ENCODE measurements at regions not wholly inside any gene's neighbourhood (a gene's known extent, or its start where the extent isn't known, plus 50 kb on each side); places are given as distances from the start of the nearest gene placed in this dataset.

DNA sequence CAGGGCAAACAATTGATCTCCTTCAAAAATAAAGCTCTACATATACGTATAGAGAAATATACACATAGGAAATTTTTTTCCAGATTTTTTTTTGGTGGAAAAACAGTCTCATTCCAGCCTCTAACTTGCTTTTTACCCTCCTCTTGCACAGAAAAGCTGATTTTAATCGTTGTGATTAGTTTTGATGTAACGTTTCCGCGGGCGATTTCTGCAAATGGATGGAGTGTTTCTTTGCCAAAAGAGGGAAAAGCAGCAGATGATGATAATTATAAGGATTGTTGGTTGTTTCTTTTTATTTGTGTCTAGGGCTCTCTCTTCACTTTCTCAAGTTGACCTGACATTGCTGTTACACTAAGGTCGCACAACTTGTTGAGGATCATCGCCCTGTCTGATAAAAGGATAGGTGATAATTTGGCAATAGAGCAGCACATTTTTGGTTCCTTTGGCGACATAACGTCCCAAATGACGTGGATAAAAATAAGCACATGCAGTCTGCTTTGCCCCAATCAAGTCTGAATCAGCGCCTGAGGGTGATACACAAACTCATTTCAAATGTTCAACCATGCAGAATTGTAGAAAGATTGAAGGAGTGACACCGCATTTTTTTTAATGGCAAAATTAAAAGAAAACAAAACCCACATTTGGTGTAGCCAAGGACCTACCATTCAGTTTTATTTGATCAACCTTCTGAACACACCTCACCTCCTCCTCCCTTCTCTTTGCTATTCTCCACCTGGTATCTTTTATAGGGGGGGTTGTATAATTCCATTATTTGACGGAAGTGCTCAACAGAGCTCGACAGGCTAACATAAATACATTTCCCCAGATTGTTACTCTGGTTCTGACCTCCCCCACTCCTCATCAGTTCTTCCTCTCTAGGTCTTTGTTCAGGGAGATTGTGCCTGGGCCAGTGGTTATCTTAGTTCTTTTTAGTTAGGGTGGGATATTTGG, 109.6 kb upstream of the KCTD1 start (continued):
- TF ChIP-seq ZBTB37 (CRISPR knock-in tag; IDR thresholded peaks at IDR 0.05): no peak

DNA sequence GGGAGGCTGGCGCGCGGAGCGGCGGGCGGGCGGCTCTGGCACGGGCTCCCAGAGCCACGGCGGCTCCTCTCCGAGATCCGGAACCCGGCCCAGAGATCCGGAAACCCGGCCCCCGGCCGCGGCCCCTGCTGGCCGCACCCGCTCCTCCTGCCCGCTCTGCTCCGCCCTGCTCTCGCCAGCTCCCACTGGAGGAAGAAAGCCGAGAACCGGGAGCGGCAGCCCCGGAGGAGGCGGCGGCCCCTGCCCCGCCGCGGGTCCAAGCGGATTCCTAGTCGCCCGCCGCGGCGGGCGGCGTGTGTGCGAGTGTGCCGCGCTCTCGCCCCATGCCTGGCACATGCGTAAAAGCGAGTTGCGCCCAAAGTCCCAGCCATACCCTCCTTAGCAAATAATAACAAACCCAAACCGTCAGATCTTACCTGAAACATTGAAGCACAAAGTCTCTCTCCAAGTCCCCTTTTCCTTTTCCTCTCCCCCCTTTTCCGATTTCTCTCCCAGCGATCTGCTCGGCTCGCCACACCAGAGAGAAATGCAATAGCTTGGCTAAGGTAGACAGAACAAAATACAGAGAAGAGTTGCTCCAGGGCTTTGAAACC, 108.7 kb upstream of the KCTD1 start:
- 1% methylated on average over 5 of the region's 52 CpGs for WGBS (ENCODE audit: low lambda C conversion rate)
- FAIRE-seq: no peak
- in situ Hi-C loops (cut with HindIII; ENCODE audit: extremely low pct_ligation_motif_present, low pct_unique_long_range_greater_than_20kb) (no loop called here), intact Hi-C loops (cut with micrococcal nuclease; ENCODE audit: unreplicated experiment) (no loop called here)
- ChIA-PET POLR2A (no interaction called here), CTCF (ENCODE audit: low intra/inter-chr PET ratio, low total read pairs) (no interaction called here)
- Histone ChIP-seq H3K27ac (ENCODE audit: extremely low read length, insufficient read depth, low read length) (no peak overlapping the region), H3K36me3 (replicated peaks in 1 of 2; ENCODE audit: control insufficient read depth in 1 of 2, insufficient read depth in 2 of 2, low read length in 2 of 2) (no peaks in the 10 kb centered on the region), H3K27me3 (ENCODE audit: control insufficient read depth in 1 of 2, insufficient read depth in 2 of 2, low read length in 2 of 2) (peaks cover 3 to 54% of the 10 kb centered on the region in 2 experiments; a peak in 4 of 5 replicates), H4K20me1 (ENCODE audit: insufficient read depth, low read length) (no peaks in the 10 kb centered on the region), H3K9me3 (ENCODE audit: low read length) (no peaks in the 10 kb centered on the region), H3K9ac (ENCODE audit: insufficient read depth, low read depth, low read length) (peak overlapping the region; percentile 31; the same call in 1 of the 2 replicates), H3K4me3 (replicated peaks in 1 of 3; ENCODE audit: insufficient read depth in 1 of 3, low read depth in 2 of 3, low read length in 3 of 3) (peak overlapping the region; percentile 25 to 79 (median 67)), H3K4me1 (ENCODE audit: insufficient read depth, low read length) (peaks cover 9% of the 10 kb centered on the region; the same call in 1 of the 2 replicates), H3K79me2 (ENCODE audit: insufficient read depth, low read length) (no peaks in the 10 kb centered on the region), H3K4me2 (ENCODE audit: low read depth, low read length) (peak overlapping the region; percentile 69), H2AFZ (ENCODE audit: low read length) (no peak overlapping the region)
- no TSS peak for BruUV-seq (replicated peaks)
- DNase-seq (ENCODE audit: low spot score): peak; percentile 6
- peak; percentile 92 for ATAC-seq
- TF ChIP-seq ZFP91 (CRISPR knock-in tag; IDR thresholded peaks at IDR 0.05; ENCODE audit: borderline replicate concordance) (peak; percentile 40; the same call in 1 of the 2 replicates), GABPB1 (CRISPR knock-in tag; IDR thresholded peaks at IDR 0.05) (peak; percentile 57; the same call in 1 of the 2 replicates), ZBTB4 (CRISPR knock-in tag; IDR thresholded peaks at IDR 0.05; ENCODE audit: borderline replicate concordance) (no peak), ZNF709 (CRISPR knock-in tag; IDR thresholded peaks at IDR 0.05) (no peak), YEATS4 (CRISPR knock-in tag; IDR thresholded peaks at IDR 0.05; ENCODE audit: borderline replicate concordance) (0 out of 2 replicates have a peak, but pooled peaks have one; percentile 37), GFI1 (CRISPR knock-in tag; IDR thresholded peaks at IDR 0.05; ENCODE audit: borderline replicate concordance) (no peak), HNRNPUL1 (IDR thresholded peaks at IDR 0.05; ENCODE audit: low read depth, low read length) (no peak)
- TF ChIP-seq, protein P1, sequence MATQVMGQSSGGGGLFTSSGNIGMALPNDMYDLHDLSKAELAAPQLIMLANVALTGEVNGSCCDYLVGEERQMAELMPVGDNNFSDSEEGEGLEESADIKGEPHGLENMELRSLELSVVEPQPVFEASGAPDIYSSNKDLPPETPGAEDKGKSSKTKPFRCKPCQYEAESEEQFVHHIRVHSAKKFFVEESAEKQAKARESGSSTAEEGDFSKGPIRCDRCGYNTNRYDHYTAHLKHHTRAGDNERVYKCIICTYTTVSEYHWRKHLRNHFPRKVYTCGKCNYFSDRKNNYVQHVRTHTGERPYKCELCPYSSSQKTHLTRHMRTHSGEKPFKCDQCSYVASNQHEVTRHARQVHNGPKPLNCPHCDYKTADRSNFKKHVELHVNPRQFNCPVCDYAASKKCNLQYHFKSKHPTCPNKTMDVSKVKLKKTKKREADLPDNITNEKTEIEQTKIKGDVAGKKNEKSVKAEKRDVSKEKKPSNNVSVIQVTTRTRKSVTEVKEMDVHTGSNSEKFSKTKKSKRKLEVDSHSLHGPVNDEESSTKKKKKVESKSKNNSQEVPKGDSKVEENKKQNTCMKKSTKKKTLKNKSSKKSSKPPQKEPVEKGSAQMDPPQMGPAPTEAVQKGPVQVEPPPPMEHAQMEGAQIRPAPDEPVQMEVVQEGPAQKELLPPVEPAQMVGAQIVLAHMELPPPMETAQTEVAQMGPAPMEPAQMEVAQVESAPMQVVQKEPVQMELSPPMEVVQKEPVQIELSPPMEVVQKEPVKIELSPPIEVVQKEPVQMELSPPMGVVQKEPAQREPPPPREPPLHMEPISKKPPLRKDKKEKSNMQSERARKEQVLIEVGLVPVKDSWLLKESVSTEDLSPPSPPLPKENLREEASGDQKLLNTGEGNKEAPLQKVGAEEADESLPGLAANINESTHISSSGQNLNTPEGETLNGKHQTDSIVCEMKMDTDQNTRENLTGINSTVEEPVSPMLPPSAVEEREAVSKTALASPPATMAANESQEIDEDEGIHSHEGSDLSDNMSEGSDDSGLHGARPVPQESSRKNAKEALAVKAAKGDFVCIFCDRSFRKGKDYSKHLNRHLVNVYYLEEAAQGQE (IDR thresholded peaks at IDR 0.05; ENCODE audit: borderline replicate concordance in 1 of 2, low read depth in 1 of 2, low read length in 2 of 2): no peak
